OCI-LY7 (cell line): ENCODE measurements at regions not wholly inside any gene's neighbourhood (a gene's known extent, or its start where the extent isn't known, plus 50 kb on each side); places are given as distances from the start of the nearest gene placed in this dataset.

Experiments
- BruUV-seq: library from RNA; stranded (reverse); fragments of 400-500 nt; replicated peaks from 2 replicates; lab custom pipeline; 2021; lab: Mats Ljungman, UMichigan
- CTCF ChIA-PET: fragments of 300-600 bp; sonication (Branson Sonifier 250); formaldehyde crosslinking; loops from one replicate; lab custom pipeline; 2022; ENCODE audit warnings: antibody characterized with exemption; ENCODE audit not compliant: unreplicated experiment; lab: Charles Lee
- POLR2A ChIA-PET: fragments of 300-600 bp; sonication (Branson Sonifier 250); formaldehyde crosslinking; loops from one replicate; lab custom pipeline; 2022; ENCODE audit warnings: antibody characterized with exemption; lab: Charles Lee
- DNase-seq: peaks from one replicate; pipeline ENCODE4 v3.0.0-alpha.2; 2015; ENCODE audit warnings: low spot score
- H2AFZ ChIP-seq: fragments of 200-600 bp; sonication (generic), shearing (Covaris generic); 2 replicates; pipeline ENCODE4 v1.6.1; 2014; ENCODE audit warnings: mild to moderate bottlenecking, antibody characterized with exemption, low read length, moderate library complexity
- H3K27ac ChIP-seq: fragments of 200-600 bp; sonication (generic); 2 replicates; pipeline ENCODE4 v1.5.1; 2014; ENCODE audit warnings: mixed run types, low read depth, mild to moderate bottlenecking, moderate library complexity, low read length, inconsistent platforms; ENCODE audit not compliant: poor library complexity, severe bottlenecking
- H3K36me3 ChIP-seq: fragments of 200-600 bp; sonication (generic); 2 replicates; pipeline ENCODE4 v1.6.1; 2014; ENCODE audit warnings: mild to moderate bottlenecking, antibody characterized with exemption, low read length, moderate library complexity, mixed read lengths; ENCODE audit not compliant: insufficient read depth
- H3K4me1 ChIP-seq: fragments of 200-600 bp; sonication (generic); 2 replicates; pipeline ENCODE4 v1.5.1; 2014; ENCODE audit warnings: mild to moderate bottlenecking, low read length; ENCODE audit not compliant: insufficient read depth, poor library complexity, severe bottlenecking
- H3K4me2 ChIP-seq: fragments of 200-600 bp; sonication (generic); 2 replicates; pipeline ENCODE4 v1.6.1; 2014; ENCODE audit warnings: mild to moderate bottlenecking, low read length
- H3K4me3 ChIP-seq: fragments of 200-600 bp; sonication (generic); 2 replicates; pipeline ENCODE4 v1.5.1; 2014; ENCODE audit warnings: mild to moderate bottlenecking, low read depth, low read length; ENCODE audit not compliant: poor library complexity, severe bottlenecking
- H3K79me2 ChIP-seq: fragments of 200-600 bp; sonication (generic); 2 replicates; pipeline ENCODE4 v1.6.1; 2016; ENCODE audit warnings: low read depth, mild to moderate bottlenecking, low read length, moderate library complexity, mixed read lengths; ENCODE audit not compliant: insufficient read depth
- H3K9me2 ChIP-seq: fragments of 200-600 bp; sonication (generic); 2 replicates; pipeline ENCODE4 v1.6.1; 2016; ENCODE audit warnings: mild to moderate bottlenecking, low read length, mixed read lengths; ENCODE audit not compliant: insufficient read depth
- H3K9me3 ChIP-seq: fragments of 200-600 bp; sonication (generic); 2 replicates; pipeline ENCODE4 v1.6.1; 2014; ENCODE audit warnings: mild to moderate bottlenecking, mixed run types, low read length, mixed read lengths
- H4K20me1 ChIP-seq: fragments of 200-600 bp; sonication (generic); 2 replicates; pipeline ENCODE4 v1.6.1; 2014; ENCODE audit warnings: mild to moderate bottlenecking, antibody characterized with exemption, low read length, moderate library complexity, mixed read lengths; ENCODE audit not compliant: insufficient read depth
- CTCF ChIP-seq: fragments of 200-600 bp; sonication (generic); conservative IDR thresholded peaks from 2 replicates; pipeline ENCODE4 v1.5.1; 2014; ENCODE audit warnings: mild to moderate bottlenecking, antibody characterized with exemption, low read length, moderate library complexity, mixed read lengths
- EZH2phosphoT487 ChIP-seq: fragments of 200-600 bp; sonication (generic); IDR thresholded peaks from 2 replicates; pipeline ENCODE4 v1.6.1; 2018; ENCODE audit warnings: low read depth, borderline replicate concordance, mild to moderate bottlenecking, mixed run types, antibody characterized with exemption, low read length, moderate library complexity, mixed read lengths
- intact Hi-C: fragments of 100-400 bp; cut with micrococcal nuclease; formaldehyde crosslinking; loops from one replicate; pipeline ENCODE4 v1.10.0; 2022; ENCODE audit not compliant: unreplicated experiment

- no peak overlapping the region for H3K27ac ChIP-seq
- no peak overlapping the region for H2AFZ ChIP-seq
- DNase-seq = no peak
- H3K9me3 ChIP-seq = no peaks in the 10 kb centered on the region
- H3K4me2 ChIP-seq = no peak overlapping the region
- BruUV-seq = no TSS peak
- TF ChIP-seq CTCF = no peak
- TF ChIP-seq EZH2phosphoT487 = no peak
- ChIA-PET CTCF (no interaction called here), POLR2A (no interaction called here)
- H3K4me1 ChIP-seq = no peaks in the 10 kb centered on the region
- no peak overlapping the region for H3K4me3 ChIP-seq
- H3K36me3 ChIP-seq = no peaks in the 10 kb centered on the region
- H4K20me1 ChIP-seq = no peaks in the 10 kb centered on the region; the same call in 1 of the 2 replicates
- H3K9me2 ChIP-seq = no peaks in the 10 kb centered on the region
- intact Hi-C loops = no loop called here
- no peaks in the 10 kb centered on the region for H3K79me2 ChIP-seq
These were observed 195.1 kb upstream of the LINGO1 start for GRCh38 chr15:77827860-77828259.

- Histone ChIP-seq H3K4me1 (no peaks in the 10 kb centered on the region), H3K4me3 (no peak overlapping the region), H3K36me3 (no peaks in the 10 kb centered on the region), H3K27ac (no peak overlapping the region), H3K4me2 (no peak overlapping the region), H3K79me2 (no peaks in the 10 kb centered on the region), H4K20me1 (no peaks in the 10 kb centered on the region; the same call in 1 of the 2 replicates), H3K9me2 (no peaks in the 10 kb centered on the region), H2AFZ (no peak overlapping the region), H3K9me3 (no peaks in the 10 kb centered on the region)
- intact Hi-C loops = no loop called here
- no TSS peak for BruUV-seq
- CTCF ChIA-PET = no interaction called here
- TF ChIP-seq EZH2phosphoT487 = no peak
- TF ChIP-seq CTCF = no peak
- no peak for DNase-seq
- POLR2A ChIA-PET = no interaction called here
These were observed 193.4 kb upstream of the LINGO1 start for GRCh38 chr15:77826006-77826695.

- Histone ChIP-seq H4K20me1 (no peaks in the 10 kb centered on the region; the same call in 1 of the 2 replicates), H3K9me2 (no peaks in the 10 kb centered on the region), H3K4me3 (no peak overlapping the region), H3K79me2 (no peaks in the 10 kb centered on the region), H3K27ac (no peak overlapping the region), H3K36me3 (no peaks in the 10 kb centered on the region), H3K4me2 (no peak overlapping the region), H3K9me3 (no peaks in the 10 kb centered on the region), H3K4me1 (no peaks in the 10 kb centered on the region), H2AFZ (no peak overlapping the region)
- TF ChIP-seq CTCF (no peak), EZH2phosphoT487 (no peak)
- intact Hi-C loops = no loop called here
- ChIA-PET CTCF (no interaction called here), POLR2A (no interaction called here)
- BruUV-seq = no TSS peak
- DNase-seq = no peak
These were observed 192.8 kb upstream of the LINGO1 start for GRCh38 chr15:77825546-77825945.
